ENCODE measurements at regions not wholly inside any gene's neighbourhood (a gene's known extent, or its start where the extent isn't known, plus 50 kb on each side); places are given as distances from the start of the nearest gene placed in this dataset.

- H3K9me3 ChIP-seq: no peaks in the 10 kb centered on the region
- WGBS, 4 donors: 59 to 80% (median 66%) methylated on average over 3 of the region's 3 CpGs
- H3K27me3 ChIP-seq: no peaks in the 10 kb centered on the region
- H3K36me3 ChIP-seq: no peaks in the 10 kb centered on the region
- H3K4me1 ChIP-seq: no peaks in the 10 kb centered on the region
- ATAC-seq: no peak
- H3K27ac ChIP-seq: no peak overlapping the region
- TF ChIP-seq CTCF (IDR thresholded peaks at IDR 0.05): no peak
- TF ChIP-seq POLR2A (IDR thresholded peaks at IDR 0.05): no peak
- intact Hi-C loops (cut with DNase I): no loop called here
- H3K4me3 ChIP-seq: no peak overlapping the region
- DNase-seq: no peak
Observed at GRCh38 chr13:47220453-47221140, 323.7 kb upstream of the HTR2A start.

- intact Hi-C loops (cut with DNase I): no loop called here
Observed at GRCh38 chr13:47218611-47219010, 321.8 kb upstream of the HTR2A start.

GRCh38 chr13:47216176-47216822 lies 319.4 kb upstream of the HTR2A start:
- no peaks in the 10 kb centered on the region for H3K27me3 ChIP-seq
- no peak for DNase-seq
- no peak overlapping the region for H3K4me3 ChIP-seq
- 56 to 61% (median 57%) methylated on average over 2 of the region's 2 CpGs for WGBS, 4 donors
- TF ChIP-seq CTCF (IDR thresholded peaks at IDR 0.05) (no peak), POLR2A (IDR thresholded peaks at IDR 0.05) (no peak)
- no peaks in the 10 kb centered on the region for H3K36me3 ChIP-seq
- H3K9me3 ChIP-seq: no peaks in the 10 kb centered on the region
- intact Hi-C loops (cut with DNase I): no loop called here
- H3K27ac ChIP-seq: no peak overlapping the region
- ATAC-seq: no peak
- H3K4me1 ChIP-seq: no peaks in the 10 kb centered on the region

More at GRCh38 chr13:47218611-47219010, 321.8 kb upstream of the HTR2A start:
- WGBS, 4 donors: 84 to 89% (median 87%) methylated on average over 2 of the region's 2 CpGs
- Histone ChIP-seq H3K27me3 (no peaks in the 10 kb centered on the region), H3K4me3 (no peak overlapping the region), H3K4me1 (no peaks in the 10 kb centered on the region), H3K27ac (no peak overlapping the region), H3K9me3 (no peaks in the 10 kb centered on the region), H3K36me3 (no peaks in the 10 kb centered on the region)
- no peak for DNase-seq
- TF ChIP-seq CTCF (IDR thresholded peaks at IDR 0.05) (no peak), POLR2A (IDR thresholded peaks at IDR 0.05) (no peak)
- ATAC-seq: no peak

- TF ChIP-seq CTCF (IDR thresholded peaks at IDR 0.05) (no peak), POLR2A (IDR thresholded peaks at IDR 0.05) (no peak)
- Histone ChIP-seq H3K4me1 (no peaks in the 10 kb centered on the region), H3K27me3 (no peaks in the 10 kb centered on the region), H3K9me3 (no peaks in the 10 kb centered on the region), H3K27ac (no peak overlapping the region), H3K36me3 (no peaks in the 10 kb centered on the region), H3K4me3 (no peak overlapping the region)
- intact Hi-C loops (cut with DNase I): no loop called here
- DNase-seq (no peak), ATAC-seq (no peak)
- WGBS, 4 donors: 41 to 60% (median 49%) methylated on average over 2 of the region's 2 CpGs
Observed at GRCh38 chr13:47215736-47216135, 318.9 kb upstream of the HTR2A start.

Measured in heart left ventricle (tissue), 16 donors.